HG03159 (cell line): ENCODE measurements at regions not wholly inside any gene's neighbourhood (a gene's known extent, or its start where the extent isn't known, plus 50 kb on each side); places are given as distances from the start of the nearest gene placed in this dataset.
"Not testable (repeated sequence)": the region's sequence is repeated elsewhere in the genome, so short reads cannot be mapped to it uniquely, and the experiment has no call there.

Experiments
- ATAC-seq: cut with Tn5 transposase; IDR thresholded peaks from one replicate; pipeline ENCODE4 v1.9.1; 2021; ENCODE audit warnings: mild to moderate bottlenecking, moderate library complexity; ENCODE audit not compliant: unreplicated experiment

- ATAC-seq = no peak
Observed at GRCh38 chr5:92748072-92748676, 832.8 kb downstream of the NR2F1-AS1 start.

GRCh38 chr5:92741906-92742305 lies 839.1 kb downstream of the NR2F1-AS1 start:
- no peak for ATAC-seq

GRCh38 chr5:92734211-92734940 lies 846.6 kb downstream of the NR2F1-AS1 start:
- no peak for ATAC-seq

DNA sequence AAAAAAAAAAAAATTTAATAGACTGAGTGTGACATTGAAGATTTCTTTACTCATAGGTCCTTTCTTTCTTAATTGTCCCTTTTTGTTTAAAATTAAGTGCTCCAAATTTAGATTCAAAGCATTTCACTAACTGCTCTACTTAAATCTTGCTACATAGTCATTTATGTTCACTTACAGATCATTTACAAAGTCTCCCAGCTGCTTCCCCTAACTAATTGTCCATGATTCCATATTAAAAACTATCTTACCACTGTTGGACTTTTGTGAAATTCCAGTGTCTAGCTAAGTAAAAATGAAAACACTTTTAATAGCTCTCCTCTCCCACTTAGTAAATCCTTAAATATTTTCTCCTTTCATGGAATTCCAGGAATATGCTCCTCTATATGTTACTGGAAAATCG lies 850.5 kb downstream of the NR2F1-AS1 start:
- ATAC-seq = no peak

GRCh38 chr5:92729088-92729487 lies 851.9 kb downstream of the NR2F1-AS1 start:
- no peak for ATAC-seq

GRCh38 chr5:92715946-92716520 lies 865.0 kb downstream of the NR2F1-AS1 start:
- ATAC-seq = no peak

- ATAC-seq = no peak
Observed at GRCh38 chr5:92713826-92714225, 867.2 kb downstream of the NR2F1-AS1 start.

- ATAC-seq = no peak
Observed at GRCh38 chr5:92713335-92713743, 867.7 kb downstream of the NR2F1-AS1 start.

- no peak for ATAC-seq
Observed at GRCh38 chr5:92711956-92712355, 869.1 kb downstream of the NR2F1-AS1 start.

DNA sequence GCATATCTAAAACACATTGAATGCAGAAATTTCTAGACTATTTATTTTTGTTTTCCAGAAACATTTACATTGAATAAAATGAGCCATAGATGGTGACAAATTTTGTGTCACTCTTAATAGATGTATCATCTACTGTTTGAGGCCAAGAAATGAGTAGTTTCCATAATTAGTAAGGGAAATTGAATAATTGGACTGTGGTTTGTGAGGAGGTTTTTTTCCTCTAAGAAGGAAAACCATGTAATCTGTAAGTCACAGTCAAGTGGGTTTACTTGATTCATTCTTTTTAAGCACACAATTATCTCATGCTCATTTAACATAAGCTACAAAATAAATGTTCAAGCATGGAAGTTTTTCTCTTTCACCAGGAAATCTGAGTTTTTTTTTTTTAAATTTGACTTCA lies 876.4 kb downstream of the NR2F1-AS1 start:
- ATAC-seq = no peak

DNA sequence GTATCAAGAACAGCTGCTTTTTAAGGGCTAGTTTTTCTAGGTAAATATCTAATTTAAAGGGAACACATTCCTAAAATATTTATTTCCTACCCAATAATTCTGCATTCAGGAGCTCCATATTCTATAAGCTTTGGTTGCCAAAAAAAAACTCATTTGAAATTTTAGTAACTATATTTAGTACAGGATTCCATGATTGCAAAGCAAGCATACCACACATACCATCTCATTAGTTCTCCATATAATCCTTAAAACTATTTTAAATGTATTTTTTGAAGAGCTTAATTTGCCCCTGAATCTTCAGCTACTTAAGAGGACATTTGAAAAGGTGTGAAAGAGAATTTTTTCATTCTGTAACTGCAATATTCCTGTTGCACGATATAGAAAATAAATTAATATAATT lies 877.0 kb downstream of the NR2F1-AS1 start:
- ATAC-seq = no peak

DNA sequence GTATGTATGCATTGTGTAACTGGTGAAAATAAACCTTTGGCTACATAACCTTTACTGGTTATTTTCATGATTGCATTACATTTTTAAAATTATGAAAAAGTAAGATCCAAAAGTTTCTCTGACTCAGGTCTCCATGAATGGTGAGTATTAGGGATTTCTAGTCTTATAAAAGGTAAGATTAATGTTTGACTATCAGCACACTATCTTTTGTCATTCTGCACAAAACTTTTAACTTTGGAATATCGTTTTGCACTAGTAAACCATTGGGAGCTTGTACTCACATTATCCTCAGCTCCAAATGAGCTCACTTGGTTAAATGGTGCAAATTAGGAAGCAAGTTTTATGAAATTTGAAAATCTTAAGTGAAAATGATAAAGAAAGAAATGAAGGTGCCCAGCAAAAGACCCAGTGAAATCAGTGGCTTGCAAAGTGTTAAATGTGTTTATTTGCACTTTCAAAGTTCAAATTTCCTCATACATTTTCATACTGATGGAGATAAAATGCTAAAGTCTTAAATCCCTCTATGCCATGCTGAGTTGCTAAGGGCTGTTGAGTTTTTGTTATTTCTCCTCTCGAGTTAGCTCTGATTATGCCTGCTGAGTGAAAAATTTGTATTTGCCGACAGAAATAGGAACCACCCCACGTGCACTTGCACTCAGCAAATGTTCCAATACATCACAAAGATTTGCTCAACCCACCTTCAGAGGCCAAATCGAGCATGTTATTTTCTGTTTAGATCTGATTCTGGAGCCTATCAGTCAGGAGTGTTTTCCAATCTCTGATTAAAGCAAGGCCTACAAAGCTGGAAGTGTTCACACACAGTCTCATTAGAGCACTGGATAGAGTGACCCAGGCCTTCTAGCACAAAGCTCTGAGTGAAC lies 885.7 kb downstream of the NR2F1-AS1 start:
- ATAC-seq = no peak

DNA sequence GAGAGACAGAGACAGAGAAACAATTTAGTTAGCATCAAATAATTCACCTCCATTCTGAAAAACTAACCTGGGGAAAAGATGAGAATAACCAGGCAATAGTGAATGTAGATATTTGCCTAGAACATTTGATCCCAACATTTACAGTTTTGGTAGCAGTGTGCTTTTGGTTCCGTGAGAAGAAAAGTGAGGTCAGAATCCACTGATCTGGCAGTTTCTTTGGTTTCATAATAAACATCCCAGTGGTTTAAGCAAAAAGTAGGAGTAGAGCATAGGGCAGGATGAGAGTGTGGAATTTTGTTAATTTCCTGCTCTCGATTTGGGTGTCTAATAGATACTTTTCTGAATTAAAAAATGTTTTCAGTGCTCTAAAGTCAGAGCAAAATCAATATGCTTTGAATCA lies 887.0 kb downstream of the NR2F1-AS1 start:
- ATAC-seq = no peak

GRCh38 chr5:92691955-92692354 lies 889.1 kb downstream of the NR2F1-AS1 start:
- not testable (repeated sequence) for ATAC-seq

DNA sequence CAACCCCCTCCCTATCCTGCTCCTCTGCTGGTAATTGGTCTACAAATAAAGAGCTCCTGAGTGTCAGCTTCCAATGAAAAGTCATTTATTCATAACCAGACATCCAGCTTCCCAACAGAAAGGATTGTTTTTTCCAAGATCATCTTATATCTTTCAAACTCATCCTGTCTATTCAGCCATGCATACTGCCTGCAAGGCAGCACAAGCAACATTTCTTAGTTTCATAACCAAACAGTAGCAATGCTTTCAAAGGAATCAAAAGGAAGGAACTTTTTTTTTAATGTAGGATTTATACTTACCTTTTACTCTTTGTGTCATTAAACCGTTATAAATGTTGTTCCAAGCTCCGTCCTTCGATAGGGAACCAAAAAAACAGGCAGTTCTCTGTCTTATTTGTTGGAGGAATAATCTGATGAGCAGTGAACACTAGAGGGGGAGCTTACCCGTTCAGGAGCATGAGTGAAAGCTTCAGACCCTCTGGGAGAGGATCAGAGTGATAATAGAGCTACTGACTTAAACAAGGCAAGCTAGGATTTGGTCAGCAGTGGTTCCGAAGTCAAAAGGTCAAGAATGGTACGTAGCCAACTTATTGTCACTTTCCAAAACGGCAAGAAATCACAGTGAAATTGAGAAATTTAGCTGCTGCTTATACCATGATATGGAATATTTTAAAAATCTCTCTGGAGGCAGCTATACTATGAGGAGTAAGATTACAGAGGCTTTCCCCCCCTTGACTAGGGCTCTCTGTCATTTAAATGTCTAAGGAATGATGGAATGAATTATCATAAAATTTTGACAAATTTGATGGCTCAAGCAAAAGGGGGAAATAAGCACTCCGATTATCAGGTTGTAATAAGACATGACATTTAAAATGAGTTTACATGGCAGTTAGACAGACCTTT lies 892.9 kb downstream of the NR2F1-AS1 start:
- no peak for ATAC-seq

DNA sequence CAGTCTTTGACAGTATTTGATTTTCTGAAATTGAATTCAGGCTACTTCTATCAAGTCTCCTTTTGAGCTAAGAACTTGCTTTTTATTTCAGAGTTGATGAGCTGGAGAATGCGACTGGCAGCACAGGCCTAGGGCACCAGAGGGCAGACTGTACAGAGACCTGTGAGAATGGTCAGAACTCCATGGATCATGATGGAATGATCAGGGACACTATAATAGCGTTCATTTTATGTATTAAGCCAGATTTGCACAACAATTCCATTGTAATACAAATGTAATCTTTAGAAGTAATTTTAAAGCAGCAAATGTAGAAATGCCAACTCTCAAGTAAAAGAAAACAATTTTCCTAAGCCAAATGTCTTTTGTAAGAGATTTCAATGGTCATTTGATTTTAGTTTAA lies 902.4 kb downstream of the NR2F1-AS1 start:
- no peak for ATAC-seq

DNA sequence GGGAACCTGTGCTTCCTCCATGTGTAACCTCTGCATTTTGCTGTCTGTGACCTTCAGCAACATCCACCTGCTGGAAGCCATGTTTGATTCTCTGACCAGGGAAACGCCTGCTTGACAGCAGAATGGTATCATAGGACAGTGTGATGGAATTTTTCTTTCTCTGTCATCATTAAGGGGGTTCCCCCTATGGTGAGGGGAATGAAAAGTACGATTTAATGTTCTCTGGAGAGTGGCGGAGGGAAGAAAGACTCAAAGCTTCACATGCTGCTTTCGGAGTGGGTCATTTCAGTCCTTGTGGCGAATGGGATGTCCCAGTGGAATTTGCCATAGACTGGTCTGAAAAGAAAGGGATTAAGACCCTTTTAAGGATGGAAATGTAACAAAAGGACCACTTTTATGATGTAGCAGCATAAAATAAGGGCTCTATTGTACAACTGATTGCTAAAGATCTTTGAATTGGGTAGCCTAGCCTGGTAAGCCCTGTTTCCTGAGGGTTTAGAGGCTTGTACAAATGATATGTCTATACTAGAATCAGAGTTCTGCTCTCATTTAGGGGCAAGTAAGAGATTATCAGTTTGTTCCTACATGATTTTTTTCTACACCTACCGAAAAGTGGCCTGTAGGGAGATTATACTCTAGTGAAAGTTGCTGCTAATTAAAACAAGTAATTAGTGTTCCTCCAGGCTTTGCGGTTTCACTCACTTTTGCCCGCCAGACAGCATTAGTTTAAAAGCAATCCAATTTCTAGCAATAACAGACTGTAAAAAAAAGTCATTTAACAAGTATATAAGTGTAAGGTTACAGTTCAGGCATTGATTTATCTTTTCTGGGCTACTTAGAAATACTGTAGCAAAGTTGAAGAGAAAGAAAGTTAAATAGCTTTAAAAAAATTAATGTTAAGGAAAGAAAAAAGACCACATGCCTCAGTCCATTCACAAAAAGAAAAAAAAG lies 904.5 kb downstream of the NR2F1-AS1 start:
- no peak for ATAC-seq

GRCh38 chr5:92674321-92674720 lies 906.7 kb downstream of the NR2F1-AS1 start:
- ATAC-seq = no peak

GRCh38 chr5:92665506-92665905 lies 915.5 kb downstream of the NR2F1-AS1 start:
- ATAC-seq = no peak
